HG02840 (cell line): ENCODE measurements at regions not wholly inside any gene's neighbourhood (a gene's known extent, or its start where the extent isn't known, plus 50 kb on each side); places are given as distances from the start of the nearest gene placed in this dataset.

ENCODE experiments used
- ATAC-seq: cut with Tn5 transposase; IDR thresholded peaks from one replicate; pipeline ENCODE4 v1.9.1; 2021; ENCODE audit warnings: mild to moderate bottlenecking, moderate library complexity, moderate number of reproducible peaks; ENCODE audit not compliant: unreplicated experiment, low FRiP score

- ATAC-seq: no peak
Measured at GRCh38 chr15:38876621-38877020, 312.0 kb upstream of the RASGRP1 start.

- no peak for ATAC-seq
Measured at GRCh38 chr15:38877471-38877870, 312.9 kb upstream of the RASGRP1 start.

GRCh38 chr15:38878026-38878425, 313.4 kb upstream of the RASGRP1 start:
- no peak for ATAC-seq

- ATAC-seq: no peak
Measured at GRCh38 chr15:38878926-38879325, 314.3 kb upstream of the RASGRP1 start.

GRCh38 chr15:38879909-38880471, 315.4 kb upstream of the RASGRP1 start:
- ATAC-seq: no peak

- ATAC-seq: no peak
Measured at GRCh38 chr15:38882221-38882620, 317.6 kb upstream of the RASGRP1 start.

- ATAC-seq: no peak
Measured at GRCh38 chr15:38883987-38884386, 319.4 kb upstream of the RASGRP1 start.

GRCh38 chr15:38885001-38885400, 320.4 kb upstream of the RASGRP1 start:
- no peak for ATAC-seq

GRCh38 chr15:38885471-38885952, 320.9 kb upstream of the RASGRP1 start:
- ATAC-seq: no peak

- no peak for ATAC-seq
Measured at GRCh38 chr15:38886315-38887163, 321.9 kb upstream of the RASGRP1 start.

- no peak for ATAC-seq
Measured at GRCh38 chr15:38888701-38889221, 324.1 kb upstream of the RASGRP1 start.

- no peak for ATAC-seq
Measured at GRCh38 chr15:38890194-38890593, 325.6 kb upstream of the RASGRP1 start.

GRCh38 chr15:38893925-38894242, 329.3 kb upstream of the RASGRP1 start:
- ATAC-seq: no peak

GRCh38 chr15:38894243-38894948, 329.8 kb upstream of the RASGRP1 start:
- ATAC-seq: no peak

- ATAC-seq: no peak
Measured at GRCh38 chr15:38895326-38896255, 331.0 kb upstream of the RASGRP1 start.

- ATAC-seq: no peak
Measured at GRCh38 chr15:38896647-38897046, 332.0 kb upstream of the RASGRP1 start.

- no peak for ATAC-seq
Measured at GRCh38 chr15:38897551-38897950, 332.9 kb upstream of the RASGRP1 start.

GRCh38 chr15:38898236-38898635, 333.6 kb upstream of the RASGRP1 start:
- ATAC-seq: no peak

- ATAC-seq: no peak
Measured at GRCh38 chr15:38899300-38899699, 334.7 kb upstream of the RASGRP1 start.

GRCh38 chr15:38904298-38904697, 339.7 kb upstream of the RASGRP1 start:
- ATAC-seq: no peak
